H9 (cell line): ENCODE measurements at regions not wholly inside any gene's neighbourhood (a gene's known extent, or its start where the extent isn't known, plus 50 kb on each side); places are given as distances from the start of the nearest gene placed in this dataset.

Experiments
- DNase-seq: peaks from one replicate; pipeline ENCODE4 v3.0.0-alpha.2; 2017
- H2AFZ ChIP-seq: one replicate; pipeline ENCODE4 v1.6.1; 2013; ENCODE audit warnings: mild to moderate bottlenecking, low read length, control low read depth, moderate library complexity
- H2AK5ac ChIP-seq: 2 replicates; pipeline ENCODE4 v1.6.1; 2013; ENCODE audit warnings: low read length, control low read depth, mixed read lengths; ENCODE audit not compliant: insufficient read length
- H2BK120ac ChIP-seq: one replicate; pipeline ENCODE4 v1.6.1; 2013; ENCODE audit warnings: low read depth, mild to moderate bottlenecking, low read length, control low read depth, inconsistent platforms; ENCODE audit not compliant: poor library complexity, severe bottlenecking
- H2BK12ac ChIP-seq: 2 replicates; pipeline ENCODE4 v1.6.1; 2013; ENCODE audit warnings: low read length, control low read depth, mixed read lengths, low read depth; ENCODE audit not compliant: insufficient read length
- H2BK15ac ChIP-seq: 2 replicates; pipeline ENCODE4 v1.6.1; 2013; ENCODE audit warnings: low read depth, low read length, control low read depth
- H2BK20ac ChIP-seq: one replicate; pipeline ENCODE4 v1.6.1; 2013; ENCODE audit warnings: low read depth, mild to moderate bottlenecking, low read length, control low read depth, inconsistent platforms; ENCODE audit not compliant: poor library complexity, severe bottlenecking
- H2BK5ac ChIP-seq: 2 replicates; pipeline ENCODE4 v1.6.1; 2013; ENCODE audit warnings: low read length, control low read depth, mixed read lengths; ENCODE audit not compliant: insufficient read length
- H3K14ac ChIP-seq: 2 replicates; pipeline ENCODE4 v1.6.1; 2013; ENCODE audit warnings: low read length, control low read depth; ENCODE audit not compliant: insufficient read depth
- H3K18ac ChIP-seq: 2 replicates; pipeline ENCODE4 v1.6.1; 2013; ENCODE audit warnings: low read depth, mild to moderate bottlenecking, mixed read lengths, low read length, control low read depth; ENCODE audit not compliant: insufficient read length
- H3K23ac ChIP-seq: 2 replicates; pipeline ENCODE4 v1.6.1; 2013; ENCODE audit warnings: low read length, control low read depth, mixed read lengths, low read depth; ENCODE audit not compliant: insufficient read length
- H3K23me2 ChIP-seq: 2 replicates; pipeline ENCODE4 v1.6.1; 2013; ENCODE audit warnings: low read depth, mild to moderate bottlenecking, mixed read lengths, low read length, control low read depth; ENCODE audit not compliant: insufficient read length, poor library complexity, severe bottlenecking
- H3K27ac ChIP-seq: 2 replicates; pipeline ENCODE4 v1.5.1; 2013; ENCODE audit warnings: low read length, control low read depth, mixed read lengths, low read depth; ENCODE audit not compliant: insufficient read length
- H3K27me3 ChIP-seq: 2 replicates; pipeline ENCODE4 v1.6.1; 2013; ENCODE audit warnings: low read length, control low read depth, inconsistent platforms; ENCODE audit not compliant: insufficient read depth
- H3K4ac ChIP-seq: 2 replicates; pipeline ENCODE4 v1.6.1; 2013; ENCODE audit warnings: low read depth, mild to moderate bottlenecking, control low read depth, inconsistent platforms, low read length, moderate library complexity
- H3K4me1 ChIP-seq: 2 replicates; pipeline ENCODE4 v1.6.1; 2013; ENCODE audit warnings: low read length, control low read depth, inconsistent platforms; ENCODE audit not compliant: insufficient read depth
- H3K4me2 ChIP-seq: 2 replicates; pipeline ENCODE4 v1.6.1; 2013; ENCODE audit warnings: low read length, control low read depth, mixed read lengths; ENCODE audit not compliant: insufficient read length, insufficient read depth
- H3K56ac ChIP-seq: 2 replicates; pipeline ENCODE4 v1.6.1; 2013; ENCODE audit warnings: low read depth, mild to moderate bottlenecking, mixed read lengths, low read length, control low read depth; ENCODE audit not compliant: insufficient read length
- H3K79me1 ChIP-seq: 2 replicates; pipeline ENCODE4 v1.6.1; 2013; ENCODE audit warnings: low read depth, mild to moderate bottlenecking, moderate library complexity, low read length, control low read depth, inconsistent platforms; ENCODE audit not compliant: insufficient read depth, poor library complexity, severe bottlenecking
- H3K79me2 ChIP-seq: 2 replicates; pipeline ENCODE4 v1.6.1; 2013; ENCODE audit warnings: low read length, control low read depth, inconsistent platforms; ENCODE audit not compliant: insufficient read depth
- H3K9ac ChIP-seq: 2 replicates; pipeline ENCODE4 v1.6.1; 2013; ENCODE audit warnings: low read length, control low read depth, mixed read lengths; ENCODE audit not compliant: insufficient read length; ENCODE audit errors: extremely low read depth
- H3K9me3 ChIP-seq: one replicate; pipeline ENCODE4 v1.6.1; 2013; ENCODE audit warnings: low read depth, low read length, inconsistent platforms; ENCODE audit not compliant: control insufficient read depth
- H3T11ph ChIP-seq: one replicate; pipeline ENCODE4 v1.6.1; 2013; ENCODE audit warnings: mild to moderate bottlenecking, low read length, control low read depth, inconsistent platforms
- H4K20me1 ChIP-seq: one replicate; pipeline ENCODE4 v1.6.1; 2013; ENCODE audit not compliant: control insufficient read depth, insufficient read length, insufficient read depth
- H4K5ac ChIP-seq: 2 replicates; pipeline ENCODE4 v1.6.1; 2013; ENCODE audit warnings: low read depth, mild to moderate bottlenecking, mixed read lengths, low read length, control low read depth; ENCODE audit not compliant: insufficient read length
- H4K8ac ChIP-seq: replicated peaks from 2 replicates; pipeline ENCODE4 v1.6.1; 2013; ENCODE audit warnings: low read length, control low read depth, mixed read lengths, low read depth; ENCODE audit not compliant: insufficient read length
- H4K91ac ChIP-seq: 2 replicates; pipeline ENCODE4 v1.6.1; 2013; ENCODE audit warnings: low read depth, mild to moderate bottlenecking, moderate library complexity, mixed read lengths, low read length, control low read depth; ENCODE audit not compliant: insufficient read length
- H3K27ac Mint-ChIP-seq, 3 experiments: 2 replicates in 2 of 3; 3 replicates in 1 of 3; pipeline ENCODE4 v1.8.0; 2020 to 2021; ENCODE audit warnings: mixed read lengths in 3 of 3, mild to moderate bottlenecking in 1 of 3, moderate library complexity in 1 of 3
- H3K27me3 Mint-ChIP-seq: 2 replicates; pipeline ENCODE4 v1.8.0; 2021; ENCODE audit warnings: low read depth, mild to moderate bottlenecking, moderate library complexity, mixed read lengths
- H3K36me3 Mint-ChIP-seq, 3 experiments: 2 replicates in 2 of 3; 3 replicates in 1 of 3; pipeline ENCODE4 v1.8.0; 2020 to 2021; ENCODE audit warnings: low read depth in 3 of 3, mixed read lengths in 3 of 3; ENCODE audit not compliant: insufficient read depth in 1 of 3
- H3K4me1 Mint-ChIP-seq, 2 experiments: 2 replicates each; pipeline ENCODE4 v1.8.0; 2020; ENCODE audit warnings: mixed read lengths in 2 of 2
- H3K4me3 Mint-ChIP-seq, 2 experiments: 2 replicates in 1 of 2; 3 replicates in 1 of 2; pipeline ENCODE4 v1.8.0; 2020 to 2021; ENCODE audit warnings: mild to moderate bottlenecking in 2 of 2, mixed read lengths in 2 of 2, moderate library complexity in 1 of 2
- H3K9me3 Mint-ChIP-seq, 2 experiments: 2 replicates in 1 of 2; 3 replicates in 1 of 2; pipeline ENCODE4 v1.8.0; 2020; ENCODE audit warnings: mild to moderate bottlenecking in 2 of 2, mixed read lengths in 2 of 2, moderate library complexity in 1 of 2
- WGBS: extraction: QIAGEN DNeasy Blood & Tissue Kit; methylation state at CpG from one replicate; pipeline ENCODE4 v1.1.7; 2013; ENCODE audit warnings: missing lambda C conversion rate, low lambda C conversion rate, mixed read lengths; ENCODE audit not compliant: insufficient read length; ENCODE audit errors: extremely low coverage; 5-methylcytosine and 5-hydroxymethylcytosine counted together
- TF ChIP-seq, protein P1 (sequence below): fragments of 200-600 bp; sonication (generic); conservative IDR thresholded peaks from 3 replicates; pipeline ENCODE4 v1.8.0; 2021; ENCODE audit warnings: antibody characterized with exemption, mild to moderate bottlenecking

DNA sequence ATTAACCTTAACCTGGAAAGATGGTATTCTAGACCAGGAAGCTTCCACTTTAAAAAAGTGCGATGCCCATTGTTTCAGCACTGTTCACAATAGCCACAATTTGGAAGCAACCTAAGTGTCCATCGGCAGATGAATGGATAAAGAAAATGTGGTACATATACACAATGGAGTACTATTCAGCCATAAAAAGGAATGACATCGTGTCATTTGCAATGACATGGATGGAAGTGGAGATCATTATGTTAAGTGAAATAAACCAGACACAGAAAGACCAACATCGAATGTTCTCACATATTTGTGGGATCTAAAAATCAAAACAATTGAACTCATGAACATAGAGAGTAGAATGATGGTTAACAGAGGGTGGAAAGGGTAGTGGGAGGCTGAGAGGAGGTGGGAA, 94.2 kb downstream of the NR2F2 start:
- Histone ChIP-seq H2BK5ac (no peak overlapping the region), H2BK20ac (no peak overlapping the region), H3K4ac (no peak overlapping the region), H2BK15ac (no peak overlapping the region), H3K56ac (no peak overlapping the region), H3K18ac (no peak overlapping the region), H3K27me3 (peaks cover 7% of the 10 kb centered on the region; the same call in 1 of the 2 replicates), H4K91ac (no peak overlapping the region), H2AFZ (no peak overlapping the region), H3K14ac (no peak overlapping the region), H4K5ac (no peak overlapping the region), H2AK5ac (no peak overlapping the region), H3K4me1 (no peaks in the 10 kb centered on the region), H2BK120ac (no peak overlapping the region), H3K9ac (no peak overlapping the region), H3K9me3 (no peaks in the 10 kb centered on the region), H3K23ac (no peak overlapping the region), H3K79me2 (no peaks in the 10 kb centered on the region), H3K79me1 (no peaks in the 10 kb centered on the region), H4K8ac (no peak overlapping the region), H3T11ph (no peak overlapping the region), H3K27ac (no peak overlapping the region), H3K4me2 (no peak overlapping the region), H3K23me2 (no peaks in the 10 kb centered on the region), H4K20me1 (no peaks in the 10 kb centered on the region), H2BK12ac (no peak overlapping the region)
- WGBS: no CpG with 5 or more reads among the region's 4 CpGs
- Mint-ChIP-seq H3K9me3 (no peaks in the 10 kb centered on the region), H3K27ac (no peak overlapping the region), H3K4me3 (no peak overlapping the region), H3K4me1 (peaks cover 10 to 16% of the 10 kb centered on the region in 2 experiments), H3K27me3 (peaks cover 86% of the 10 kb centered on the region), H3K36me3 (no peaks in the 10 kb centered on the region)
- TF ChIP-seq, protein P1, sequence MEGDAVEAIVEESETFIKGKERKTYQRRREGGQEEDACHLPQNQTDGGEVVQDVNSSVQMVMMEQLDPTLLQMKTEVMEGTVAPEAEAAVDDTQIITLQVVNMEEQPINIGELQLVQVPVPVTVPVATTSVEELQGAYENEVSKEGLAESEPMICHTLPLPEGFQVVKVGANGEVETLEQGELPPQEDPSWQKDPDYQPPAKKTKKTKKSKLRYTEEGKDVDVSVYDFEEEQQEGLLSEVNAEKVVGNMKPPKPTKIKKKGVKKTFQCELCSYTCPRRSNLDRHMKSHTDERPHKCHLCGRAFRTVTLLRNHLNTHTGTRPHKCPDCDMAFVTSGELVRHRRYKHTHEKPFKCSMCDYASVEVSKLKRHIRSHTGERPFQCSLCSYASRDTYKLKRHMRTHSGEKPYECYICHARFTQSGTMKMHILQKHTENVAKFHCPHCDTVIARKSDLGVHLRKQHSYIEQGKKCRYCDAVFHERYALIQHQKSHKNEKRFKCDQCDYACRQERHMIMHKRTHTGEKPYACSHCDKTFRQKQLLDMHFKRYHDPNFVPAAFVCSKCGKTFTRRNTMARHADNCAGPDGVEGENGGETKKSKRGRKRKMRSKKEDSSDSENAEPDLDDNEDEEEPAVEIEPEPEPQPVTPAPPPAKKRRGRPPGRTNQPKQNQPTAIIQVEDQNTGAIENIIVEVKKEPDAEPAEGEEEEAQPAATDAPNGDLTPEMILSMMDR: no peak
- DNase-seq: no peak
